HG02759 (cell line): ENCODE measurements at regions not wholly inside any gene's neighbourhood (a gene's known extent, or its start where the extent isn't known, plus 50 kb on each side); places are given as distances from the start of the nearest gene placed in this dataset.
"Not testable (repeated sequence)": the region's sequence is repeated elsewhere in the genome, so short reads cannot be mapped to it uniquely, and the experiment has no call there.

Source experiments
- ATAC-seq: cut with Tn5 transposase; IDR thresholded peaks from one replicate; pipeline ENCODE4 v1.9.1; 2021; ENCODE audit warnings: mild to moderate bottlenecking, moderate library complexity; ENCODE audit not compliant: unreplicated experiment

GRCh38 chr6:93183531-93183972 is 235.8 kb downstream of the EPHA7 start:
- ATAC-seq: no peak

- no peak for ATAC-seq
Measured at GRCh38 chr6:93182938-93183479, 236.3 kb downstream of the EPHA7 start.

GRCh38 chr6:93177918-93178317 is 241.4 kb downstream of the EPHA7 start:
- ATAC-seq: no peak

- no peak for ATAC-seq
Measured at GRCh38 chr6:93177438-93177837, 241.9 kb downstream of the EPHA7 start.

GRCh38 chr6:93176070-93176469 is 243.3 kb downstream of the EPHA7 start:
- ATAC-seq: peak; percentile 79

GRCh38 chr6:93173573-93173972 is 245.8 kb downstream of the EPHA7 start:
- ATAC-seq: not testable (repeated sequence)

GRCh38 chr6:93165850-93166430 is 253.4 kb downstream of the EPHA7 start:
- no peak for ATAC-seq

- ATAC-seq: no peak
Measured at GRCh38 chr6:93164781-93165180, 254.6 kb downstream of the EPHA7 start.

- ATAC-seq: no peak
Measured at GRCh38 chr6:93163146-93163545, 256.2 kb downstream of the EPHA7 start.

- ATAC-seq: peak; percentile 92
Measured at GRCh38 chr6:93139408-93140081, 279.8 kb downstream of the EPHA7 start.

- no peak for ATAC-seq
Measured at GRCh38 chr6:93136111-93136510, 283.2 kb downstream of the EPHA7 start.

GRCh38 chr6:93124006-93124632 is 295.2 kb downstream of the EPHA7 start:
- no peak for ATAC-seq

GRCh38 chr6:93123585-93123984 is 295.8 kb downstream of the EPHA7 start:
- ATAC-seq: no peak

GRCh38 chr6:93120154-93120742 is 299.1 kb downstream of the EPHA7 start:
- no peak for ATAC-seq

GRCh38 chr6:93105907-93106306 is 313.5 kb downstream of the EPHA7 start:
- no peak for ATAC-seq

- no peak for ATAC-seq
Measured at GRCh38 chr6:93105017-93105416, 314.3 kb downstream of the EPHA7 start.

GRCh38 chr6:93104195-93104817 is 315.1 kb downstream of the EPHA7 start:
- ATAC-seq: no peak

GRCh38 chr6:93088621-93089501 is 330.5 kb downstream of the EPHA7 start:
- no peak for ATAC-seq

- no peak for ATAC-seq
Measured at GRCh38 chr6:93087606-93088005, 331.8 kb downstream of the EPHA7 start.

- ATAC-seq: no peak
Measured at GRCh38 chr6:93086351-93086750, 333.0 kb downstream of the EPHA7 start.
